Astrocyte of the spinal cord (primary cell): ENCODE measurements at regions not wholly inside any gene's neighbourhood (a gene's known extent, or its start where the extent isn't known, plus 50 kb on each side); places are given as distances from the start of the nearest gene placed in this dataset.
A peak's percentile ranks its signal among the peaks of the same experiment; 100 is the strongest.

Experiments used
- DNase-seq: peaks from one replicate; pipeline ENCODE4 v3.0.0; 2011; ENCODE audit warnings: low read depth, low spot score
- H3K4me3 ChIP-seq: 2 replicates; pipeline ENCODE4 v1.5.1; 2011; ENCODE audit warnings: low read depth, mild to moderate bottlenecking, low read length, moderate library complexity
- in situ Hi-C: cut with HindIII; loops from 2 replicates; pipeline ENCODE4 v1.10.0; 2017; ENCODE audit warnings: low sequenced_read_pairs
- TF ChIP-seq, protein P1 (sequence below): IDR thresholded peaks from 2 replicates; pipeline ENCODE4 v1.5.1; 2012; ENCODE audit warnings: low read depth, mild to moderate bottlenecking, low read length, inconsistent platforms

DNA sequence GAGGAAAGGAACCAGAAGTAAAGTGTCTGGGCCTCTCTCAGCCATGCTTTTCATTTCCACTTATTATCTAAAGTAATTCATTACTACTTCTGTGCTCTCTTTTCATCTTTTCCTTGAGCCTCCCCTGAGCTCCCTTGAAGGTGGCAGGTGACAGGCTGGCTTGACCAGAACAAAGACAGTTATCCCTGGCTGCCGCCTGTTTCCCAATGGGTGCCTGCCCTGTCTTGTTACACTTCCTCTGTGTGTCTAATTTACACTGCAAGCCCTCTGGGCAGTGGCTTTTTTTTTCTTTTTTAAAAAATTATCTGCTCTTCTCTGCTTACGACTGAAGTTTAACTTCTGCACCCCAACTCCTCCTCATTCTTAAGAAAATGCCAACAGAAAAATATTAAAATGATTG, 113.4 kb downstream of the NGF start:
- TF ChIP-seq, protein P1, sequence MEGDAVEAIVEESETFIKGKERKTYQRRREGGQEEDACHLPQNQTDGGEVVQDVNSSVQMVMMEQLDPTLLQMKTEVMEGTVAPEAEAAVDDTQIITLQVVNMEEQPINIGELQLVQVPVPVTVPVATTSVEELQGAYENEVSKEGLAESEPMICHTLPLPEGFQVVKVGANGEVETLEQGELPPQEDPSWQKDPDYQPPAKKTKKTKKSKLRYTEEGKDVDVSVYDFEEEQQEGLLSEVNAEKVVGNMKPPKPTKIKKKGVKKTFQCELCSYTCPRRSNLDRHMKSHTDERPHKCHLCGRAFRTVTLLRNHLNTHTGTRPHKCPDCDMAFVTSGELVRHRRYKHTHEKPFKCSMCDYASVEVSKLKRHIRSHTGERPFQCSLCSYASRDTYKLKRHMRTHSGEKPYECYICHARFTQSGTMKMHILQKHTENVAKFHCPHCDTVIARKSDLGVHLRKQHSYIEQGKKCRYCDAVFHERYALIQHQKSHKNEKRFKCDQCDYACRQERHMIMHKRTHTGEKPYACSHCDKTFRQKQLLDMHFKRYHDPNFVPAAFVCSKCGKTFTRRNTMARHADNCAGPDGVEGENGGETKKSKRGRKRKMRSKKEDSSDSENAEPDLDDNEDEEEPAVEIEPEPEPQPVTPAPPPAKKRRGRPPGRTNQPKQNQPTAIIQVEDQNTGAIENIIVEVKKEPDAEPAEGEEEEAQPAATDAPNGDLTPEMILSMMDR = no peak
- H3K4me3 ChIP-seq = no peak overlapping the region
- no peak for DNase-seq
- in situ Hi-C loops = no loop called here

- peak; percentile 50 for DNase-seq
- TF ChIP-seq, protein P1 = no peak
- in situ Hi-C loops = no loop called here
- H3K4me3 ChIP-seq = no peak overlapping the region
Measured at GRCh38 chr1:115222616-115223402, 115.2 kb downstream of the NGF start.

DNA sequence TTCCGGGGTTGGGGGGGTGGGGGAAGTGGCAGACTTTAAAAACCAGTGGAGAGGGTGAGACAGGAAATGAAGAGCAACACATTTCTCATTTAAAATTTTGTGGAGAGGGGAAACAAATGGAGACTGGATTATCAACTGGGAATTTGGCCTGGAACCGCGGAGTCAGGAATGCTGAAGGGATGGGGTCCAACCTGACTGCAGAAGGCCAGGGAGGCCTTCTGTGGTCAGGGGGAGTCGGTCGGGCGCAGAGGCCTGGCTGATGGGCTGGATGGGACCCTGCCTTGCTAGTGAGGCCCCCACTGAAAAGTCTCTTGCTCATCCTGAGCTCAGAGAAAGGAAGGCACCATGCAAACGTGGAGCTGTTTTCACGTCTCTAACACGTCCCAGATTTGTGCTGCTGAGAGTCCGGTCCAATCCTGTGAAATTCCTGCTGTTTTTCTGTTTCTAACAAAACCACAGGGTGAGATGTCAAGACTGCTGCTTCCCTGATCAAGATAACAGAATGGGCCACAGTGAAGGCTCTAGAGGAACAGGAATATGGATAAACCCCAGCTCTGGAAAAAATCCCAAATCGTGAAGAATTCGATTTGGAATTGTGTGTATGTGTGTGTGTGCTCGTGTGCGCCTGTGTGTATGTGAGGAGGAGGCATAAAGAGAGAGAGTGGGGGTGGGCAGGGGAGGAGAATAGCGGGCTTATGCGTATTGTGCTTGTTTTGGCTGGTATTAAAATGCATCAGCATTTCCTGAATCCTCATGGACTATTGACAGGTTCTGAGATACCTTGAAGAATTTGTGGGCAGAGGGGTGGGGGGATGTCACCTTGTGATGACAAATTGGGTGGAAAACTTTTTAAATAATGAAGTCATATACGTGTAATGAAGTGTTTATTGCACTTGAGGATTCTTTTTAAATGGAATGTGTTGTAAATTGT, 117.4 kb downstream of the NGF start:
- no peak for DNase-seq
- no peak overlapping the region for H3K4me3 ChIP-seq
- TF ChIP-seq, protein P1 = no peak
- in situ Hi-C loops = no loop called here

DNA sequence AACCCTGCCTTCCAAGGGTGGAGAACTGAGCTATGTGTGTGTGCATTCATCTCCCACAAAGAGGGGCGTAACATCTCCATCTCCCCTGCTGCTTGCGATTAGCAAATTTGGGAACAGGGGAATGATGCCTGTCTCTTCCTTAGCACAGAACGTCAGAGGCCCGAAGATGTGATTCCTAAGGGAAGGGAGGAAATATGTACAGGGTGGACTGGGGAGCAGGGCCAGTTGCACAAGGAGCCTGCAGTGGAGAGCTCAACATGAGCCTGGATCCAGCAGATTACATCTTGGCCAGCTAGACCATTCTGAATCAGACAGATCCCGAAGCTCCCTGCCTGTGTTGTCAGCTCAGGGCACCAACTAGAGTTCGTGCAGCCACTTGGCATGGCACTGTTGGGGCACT, 118.1 kb downstream of the NGF start:
- no peak overlapping the region for H3K4me3 ChIP-seq
- TF ChIP-seq, protein P1 = no peak
- in situ Hi-C loops = no loop called here
- DNase-seq = no peak

GRCh38 chr1:115218699-115219098, 119.3 kb downstream of the NGF start:
- in situ Hi-C loops = no loop called here
- DNase-seq = no peak

GRCh38 chr1:115218034-115218405, 120.0 kb downstream of the NGF start:
- TF ChIP-seq, protein P1 = no peak
- in situ Hi-C loops = no loop called here

More at GRCh38 chr1:115218699-115219098, 119.3 kb downstream of the NGF start:
- no peak overlapping the region for H3K4me3 ChIP-seq
- TF ChIP-seq, protein P1 = no peak

More at GRCh38 chr1:115218034-115218405, 120.0 kb downstream of the NGF start:
- H3K4me3 ChIP-seq = no peak overlapping the region
- no peak for DNase-seq
